ENCODE measurements at regions not wholly inside any gene's neighbourhood (a gene's known extent, or its start where the extent isn't known, plus 50 kb on each side); places are given as distances from the start of the nearest gene placed in this dataset.
"Not testable (repeated sequence)": the region's sequence is repeated elsewhere in the genome, so short reads cannot be mapped to it uniquely, and the experiment has no call there.

DNA sequence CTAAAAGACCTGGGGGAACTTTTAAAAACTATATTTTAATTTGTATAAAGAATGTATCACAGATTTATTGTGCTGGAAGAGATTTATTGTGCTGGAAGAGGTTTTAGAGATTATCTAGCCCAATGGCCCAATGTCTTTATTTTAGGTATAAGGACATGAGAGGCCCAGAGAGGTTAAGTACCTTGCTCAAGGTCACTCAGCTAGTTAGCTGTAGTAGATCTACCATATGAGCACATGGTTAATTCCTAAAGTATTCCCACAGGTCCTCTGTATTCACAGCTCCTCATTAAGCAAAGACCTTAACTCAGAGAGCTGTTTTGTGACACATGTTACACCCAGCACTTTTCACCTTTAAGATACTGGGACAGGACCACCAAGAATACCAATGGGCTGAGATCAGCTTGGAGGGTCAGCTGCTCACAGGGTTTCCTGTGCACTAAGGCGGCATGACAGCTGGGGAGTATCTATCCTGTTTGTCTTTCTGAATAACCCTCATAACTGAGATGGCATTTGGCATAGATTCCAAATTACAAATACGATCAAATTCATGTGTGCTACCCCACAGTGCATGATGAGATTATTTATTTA, 143.1 kb upstream of the TBL1XR1 start:
- DNase-seq: no peak

DNA sequence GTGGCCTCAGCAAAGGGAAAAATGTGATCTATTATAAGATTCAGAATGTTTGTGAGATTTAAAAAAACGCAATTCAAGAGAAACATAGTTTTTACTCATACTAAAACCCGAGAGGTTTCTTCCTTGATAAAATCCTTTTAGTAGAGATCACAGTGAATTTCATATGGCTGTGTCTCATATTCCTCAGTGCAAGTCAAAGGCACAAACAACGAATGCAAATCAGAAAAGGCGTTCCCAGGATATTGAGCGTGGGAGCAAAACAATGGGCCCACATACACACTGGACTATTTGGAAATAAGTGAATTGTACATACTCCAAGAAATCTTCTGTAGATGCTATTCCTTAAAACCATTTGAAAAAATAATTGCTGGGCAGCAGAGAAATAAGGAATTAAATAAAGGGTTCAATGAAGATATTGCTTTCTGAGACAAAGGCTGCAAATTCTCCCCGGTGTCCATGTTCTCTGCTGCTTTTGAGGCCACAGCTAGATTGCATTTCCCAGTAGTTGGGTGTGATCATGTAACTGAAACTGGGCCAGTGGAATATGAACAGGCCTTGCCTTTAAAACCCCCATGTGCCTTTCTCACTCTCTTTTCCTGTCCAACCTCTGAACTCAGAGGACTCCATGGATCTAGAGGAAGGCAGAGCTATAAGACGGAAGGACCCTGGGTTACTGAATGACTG, 144.6 kb upstream of the TBL1XR1 start:
- no peak for DNase-seq

DNA sequence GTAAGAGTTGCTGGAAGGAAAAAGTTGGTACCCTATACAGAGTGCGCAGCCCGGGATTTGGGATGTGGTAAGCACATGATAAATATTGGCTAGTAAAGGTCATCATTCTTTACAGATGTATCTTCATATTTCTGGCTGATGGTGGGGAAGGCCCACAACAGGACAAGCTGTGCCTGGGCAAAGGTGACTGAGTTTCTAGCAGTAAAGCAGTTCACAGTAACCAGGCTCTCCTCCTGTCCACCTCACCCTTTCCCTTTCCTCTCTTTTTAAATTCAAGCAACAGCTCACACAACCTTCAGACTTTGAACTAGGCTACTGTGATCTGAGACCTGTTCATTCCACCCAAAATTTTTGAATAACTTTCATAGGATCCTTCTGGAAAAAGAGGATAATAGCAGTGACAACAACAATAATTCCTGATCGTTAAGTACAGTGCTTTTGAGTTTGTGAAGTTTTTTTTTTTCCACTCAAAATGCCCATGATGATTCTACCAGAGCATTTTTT, 145.9 kb upstream of the TBL1XR1 start:
- no peak for DNase-seq

DNA sequence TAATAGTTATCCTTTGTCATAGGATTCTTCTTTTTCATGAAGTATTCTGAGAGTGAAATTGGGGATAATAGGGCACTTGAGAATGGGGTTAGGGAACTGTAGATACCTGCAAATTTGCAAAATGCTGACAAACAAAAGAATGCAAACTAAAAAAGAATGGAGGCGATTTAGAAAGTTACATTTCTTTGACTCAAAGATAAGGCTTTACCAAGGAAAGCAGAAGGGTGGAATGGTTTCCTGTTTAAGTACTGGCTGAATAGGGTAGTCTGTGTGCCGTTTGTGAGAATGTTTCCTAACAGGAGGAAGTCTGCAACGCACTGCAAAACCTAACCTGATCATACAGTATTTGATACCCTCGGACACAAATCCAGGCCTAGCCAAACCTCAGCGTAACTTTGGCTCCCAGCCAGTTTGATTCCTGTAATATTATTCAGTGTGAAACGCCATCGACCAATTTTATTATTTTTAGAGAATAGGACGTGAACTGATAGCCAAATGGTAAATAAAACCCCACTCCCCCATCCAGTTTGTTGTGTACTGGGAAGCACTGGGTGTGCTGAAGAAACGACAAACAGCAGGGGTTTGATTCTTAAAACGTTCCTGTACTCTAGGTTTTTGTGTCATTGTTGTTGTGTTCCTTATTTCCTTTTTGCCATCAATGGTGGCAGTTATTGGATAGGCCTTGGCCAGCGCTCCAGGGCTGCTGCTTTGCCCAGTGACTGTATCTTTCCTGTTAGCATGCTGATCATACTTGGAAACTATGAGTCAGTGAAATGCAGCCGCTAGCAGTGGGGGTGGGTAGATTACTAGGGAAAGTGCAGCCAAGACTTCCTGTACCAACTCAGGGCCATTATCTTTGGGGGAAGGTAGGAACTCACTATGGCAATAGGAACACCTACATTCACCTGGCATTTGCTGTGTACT, 148.0 kb upstream of the TBL1XR1 start:
- peak; percentile 74 for DNase-seq

DNA sequence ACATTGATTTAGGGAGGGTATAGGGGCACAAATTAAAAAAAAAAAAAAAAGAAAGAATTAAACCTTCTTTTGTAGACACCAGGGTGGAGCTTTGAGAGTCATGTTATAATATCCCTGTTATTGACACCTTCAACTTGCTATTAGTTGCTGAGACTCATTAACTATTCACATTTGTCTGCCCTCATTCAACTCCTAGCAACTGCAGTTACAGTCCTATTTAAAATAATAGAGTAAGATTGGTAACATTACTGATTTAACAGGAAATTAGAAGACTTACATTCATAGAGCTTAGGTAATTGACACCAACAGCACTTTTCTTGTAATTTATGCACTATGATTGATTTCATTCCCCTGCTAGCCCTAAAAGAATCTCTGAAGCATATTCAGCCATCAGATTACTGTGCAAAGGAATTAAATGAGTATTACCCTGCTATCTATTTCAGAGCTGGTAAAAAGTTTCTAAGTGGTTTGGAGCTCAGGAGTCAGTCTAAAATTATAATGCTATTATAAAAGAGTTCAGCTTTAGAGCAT, 148.8 kb upstream of the TBL1XR1 start:
- DNase-seq: no peak

DNA sequence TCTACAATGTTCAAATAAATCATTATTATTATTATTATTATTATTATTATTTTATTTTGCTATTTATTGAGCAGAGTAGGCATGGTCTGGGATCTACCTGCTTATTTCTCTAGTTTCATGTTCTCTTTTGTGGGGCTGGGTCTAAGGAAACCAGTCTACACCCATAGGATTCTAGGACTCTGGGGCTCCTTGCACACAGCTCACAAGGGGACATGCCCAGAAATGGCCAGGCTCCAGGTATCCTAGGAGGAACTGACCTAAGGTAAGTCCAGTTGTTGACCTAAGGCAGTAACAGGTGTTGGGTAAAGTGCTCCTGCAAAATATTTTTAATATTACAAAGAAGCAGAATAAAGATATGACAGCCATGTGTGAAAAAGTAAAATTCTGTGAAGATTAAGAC, 149.6 kb upstream of the TBL1XR1 start:
- DNase-seq: no peak

DNA sequence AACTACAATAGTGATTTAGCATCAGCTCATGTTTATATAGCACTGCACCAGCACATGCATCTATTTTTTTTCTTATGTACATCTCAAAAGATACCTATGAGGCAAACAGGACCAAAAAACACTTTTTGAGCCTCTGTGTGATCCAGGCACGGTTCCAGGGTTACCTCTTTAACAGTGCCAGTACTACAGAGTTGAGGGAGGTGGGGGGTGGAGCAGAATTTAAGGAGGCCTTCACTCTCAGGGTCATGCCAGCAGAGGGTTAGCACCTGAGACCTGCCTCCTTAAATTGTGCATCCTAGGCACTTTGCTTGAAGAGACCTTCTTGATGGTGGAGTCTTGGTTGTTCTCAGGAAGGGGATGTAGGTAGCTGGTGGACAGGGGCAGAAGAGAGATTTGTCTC, 150.3 kb upstream of the TBL1XR1 start:
- no peak for DNase-seq

DNA sequence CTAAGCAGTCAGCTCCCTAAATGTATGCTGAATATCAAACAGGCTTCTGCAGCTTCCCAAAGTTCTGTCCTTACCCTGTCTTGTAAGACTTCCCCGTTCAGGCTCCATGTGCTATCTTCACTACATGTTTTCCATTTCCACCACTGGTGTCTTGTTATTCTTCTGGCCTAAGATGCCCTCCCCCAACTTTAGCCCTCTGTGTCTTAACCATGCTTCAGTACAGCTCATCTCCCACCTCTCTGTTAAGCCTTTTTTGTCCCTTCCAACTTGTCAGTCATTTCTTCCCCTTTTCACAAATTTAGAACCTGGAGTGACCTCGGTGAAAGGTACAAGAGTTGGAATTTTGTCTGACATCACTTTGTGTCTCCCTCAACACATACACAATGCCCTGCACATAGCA, 151.7 kb upstream of the TBL1XR1 start:
- no peak for DNase-seq

DNA sequence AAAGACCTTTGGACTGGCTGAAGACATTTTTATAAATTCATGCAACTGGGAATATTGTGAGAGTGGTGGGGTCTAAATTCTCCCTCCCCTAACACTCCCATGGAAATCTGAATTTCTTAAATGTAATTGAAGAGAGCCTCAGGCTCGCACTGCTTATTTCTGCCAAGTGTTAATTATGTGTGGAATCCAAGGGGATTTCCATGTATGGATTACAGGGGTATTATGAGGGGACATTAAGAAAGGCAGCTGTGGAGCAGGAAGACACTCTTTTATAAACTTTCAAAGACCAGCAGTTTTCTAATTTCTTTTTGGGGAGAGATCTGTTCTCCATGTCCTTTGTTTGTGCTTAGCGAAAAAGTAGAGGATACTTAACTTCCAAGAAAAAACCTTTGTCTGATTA, 152.1 kb upstream of the TBL1XR1 start:
- no peak for DNase-seq

DNA sequence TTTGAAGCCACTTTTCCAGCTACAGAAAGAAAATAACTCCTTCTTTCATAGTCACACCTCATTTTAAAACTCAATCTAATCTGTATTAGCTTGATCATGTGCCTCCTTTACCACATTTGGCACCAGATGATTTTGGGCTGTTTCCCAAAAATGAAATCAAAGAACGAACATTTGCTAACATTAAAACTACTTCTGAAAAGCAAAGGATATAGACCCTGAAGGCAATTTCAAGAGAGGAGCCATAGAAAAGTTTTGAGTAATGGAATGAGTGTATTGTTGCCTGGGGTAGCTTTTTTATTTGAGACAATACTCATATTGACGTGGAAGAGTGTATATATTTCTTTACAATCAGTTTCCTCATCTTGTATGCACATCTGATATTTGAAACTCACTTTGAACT, 152.8 kb upstream of the TBL1XR1 start:
- DNase-seq: no peak

DNA sequence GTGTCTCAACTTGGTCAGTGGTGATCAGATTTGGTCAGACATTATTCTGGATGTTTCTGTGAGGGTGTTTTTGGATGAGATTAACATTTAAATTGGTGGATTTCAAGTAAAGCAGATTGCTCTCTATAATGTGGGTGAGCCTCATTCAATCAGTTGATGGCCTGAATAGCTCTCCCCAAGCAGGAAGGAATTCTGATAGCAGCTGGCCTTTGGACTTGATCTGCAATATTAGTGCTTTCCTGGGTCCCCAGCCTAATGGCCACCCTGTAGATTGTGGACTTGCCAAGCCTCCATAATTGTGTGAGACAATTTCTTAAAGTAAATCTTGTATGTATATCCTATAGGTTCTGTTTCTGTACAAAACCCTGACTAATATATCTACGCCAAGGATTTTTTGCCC, 153.9 kb upstream of the TBL1XR1 start:
- no peak for DNase-seq

DNA sequence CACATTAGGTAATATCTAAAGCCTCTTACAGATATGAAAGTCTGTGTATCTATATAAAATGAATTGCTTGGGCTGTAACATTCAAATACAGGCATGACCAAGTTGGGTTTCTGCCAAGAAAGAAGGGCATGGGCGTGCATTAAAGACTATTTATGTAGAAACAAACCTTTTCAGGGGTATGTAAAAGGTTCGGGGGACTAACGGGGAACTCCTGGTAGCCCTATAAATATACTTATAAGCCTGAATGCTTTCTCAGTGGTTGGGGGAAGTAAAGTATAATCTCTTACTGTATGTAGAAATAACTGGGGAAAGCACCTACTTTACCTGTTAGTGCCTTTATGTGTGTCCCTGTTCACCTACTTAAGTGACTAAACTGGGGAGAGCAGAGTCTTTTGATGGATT, 154.5 kb upstream of the TBL1XR1 start:
- DNase-seq: no peak

DNA sequence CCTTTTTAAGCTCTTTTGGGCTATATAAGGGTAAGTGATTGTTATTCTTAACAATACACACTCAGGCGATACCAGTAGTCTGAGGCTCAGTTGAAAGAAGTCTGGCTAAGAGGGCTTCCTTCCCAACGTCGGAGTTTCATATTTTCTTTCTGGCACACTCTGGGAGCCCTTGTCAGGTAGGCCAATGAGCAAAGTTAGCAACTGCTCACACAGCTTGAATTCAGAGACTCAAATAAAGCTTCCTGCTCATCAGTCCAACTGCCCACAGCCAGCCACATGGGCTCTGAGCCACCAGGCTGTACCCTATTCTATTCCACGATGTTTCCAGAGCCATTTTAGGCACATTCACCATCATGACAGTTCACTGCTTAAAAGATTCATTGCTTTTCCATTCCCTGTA, 155.1 kb upstream of the TBL1XR1 start:
- no peak for DNase-seq

DNA sequence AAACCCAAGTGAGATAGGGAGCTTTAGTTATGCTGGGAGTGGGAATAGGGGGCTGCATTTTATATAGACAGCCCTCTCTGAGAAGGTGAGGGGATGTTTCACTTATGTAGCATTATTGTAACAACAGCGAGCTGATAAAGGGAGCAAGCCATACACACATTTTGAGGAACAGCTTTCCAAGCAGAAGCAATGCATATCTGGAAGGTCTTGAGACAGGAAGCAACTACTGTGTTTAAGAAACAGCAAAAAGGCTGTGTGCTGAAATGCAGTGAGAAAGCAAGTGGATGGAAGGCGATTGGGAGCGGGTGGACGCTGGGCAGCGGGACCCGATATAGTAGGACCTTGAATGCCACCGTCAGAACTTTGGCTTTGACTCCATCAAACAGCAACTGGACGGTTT, 155.9 kb upstream of the TBL1XR1 start:
- no peak for DNase-seq

DNA sequence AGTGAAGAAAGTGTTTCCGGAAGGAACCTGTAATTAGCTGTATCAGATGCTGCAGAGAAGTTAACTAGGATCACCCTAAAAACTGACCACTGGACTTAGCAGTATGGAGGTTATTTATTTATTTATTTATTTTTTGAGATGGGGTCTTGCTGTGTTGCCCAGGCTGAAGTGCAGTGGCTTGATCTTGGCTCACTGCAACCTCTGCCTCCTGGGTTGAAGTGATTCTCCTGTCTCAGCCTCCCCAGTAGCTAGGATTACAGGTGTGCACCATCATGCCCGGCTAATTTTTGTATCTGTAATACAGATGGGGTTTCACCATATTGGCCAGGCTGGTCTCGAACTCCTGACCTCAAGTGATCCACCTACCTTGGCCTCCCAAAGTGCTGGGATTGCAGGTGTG, 156.6 kb upstream of the TBL1XR1 start:
- not testable (repeated sequence) for DNase-seq

DNA sequence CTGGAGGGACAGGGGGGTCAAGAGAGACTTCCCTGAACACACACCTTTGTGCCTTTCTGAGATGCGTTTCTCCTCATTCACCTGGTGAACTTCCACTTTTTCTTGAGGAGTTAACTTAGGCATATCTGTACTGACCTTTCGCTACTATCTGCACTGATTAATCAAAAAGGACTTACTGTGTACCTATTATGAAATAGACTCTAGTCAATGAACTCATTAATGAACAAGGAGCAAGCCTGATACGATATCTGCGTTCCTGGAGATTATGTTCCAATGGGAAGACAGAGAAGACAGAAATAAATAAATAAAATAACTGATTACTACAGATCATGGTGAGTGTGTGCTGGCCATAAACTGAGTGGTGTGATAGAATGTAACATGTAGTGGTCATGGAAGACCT, 157.2 kb upstream of the TBL1XR1 start:
- DNase-seq: no peak

DNA sequence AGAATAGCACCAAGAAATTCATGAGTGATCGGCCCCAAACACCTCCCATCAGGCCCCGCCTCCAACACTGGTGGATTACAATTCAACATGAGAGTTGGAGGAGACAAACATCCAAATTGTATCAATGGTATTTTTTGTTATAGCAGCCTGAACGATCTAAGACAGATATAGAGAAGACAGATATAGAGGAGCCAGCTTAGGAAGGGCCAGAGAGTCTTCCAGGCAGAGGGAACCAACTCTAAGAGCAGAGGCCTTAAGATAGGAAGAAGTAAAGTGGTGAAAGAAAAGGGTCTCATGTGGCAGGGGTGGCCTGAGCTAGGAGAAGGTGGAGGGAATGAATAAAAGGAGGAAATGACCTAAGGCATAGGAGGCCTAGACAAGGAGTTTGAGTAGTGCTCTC, 158.8 kb upstream of the TBL1XR1 start:
- no peak for DNase-seq

DNA sequence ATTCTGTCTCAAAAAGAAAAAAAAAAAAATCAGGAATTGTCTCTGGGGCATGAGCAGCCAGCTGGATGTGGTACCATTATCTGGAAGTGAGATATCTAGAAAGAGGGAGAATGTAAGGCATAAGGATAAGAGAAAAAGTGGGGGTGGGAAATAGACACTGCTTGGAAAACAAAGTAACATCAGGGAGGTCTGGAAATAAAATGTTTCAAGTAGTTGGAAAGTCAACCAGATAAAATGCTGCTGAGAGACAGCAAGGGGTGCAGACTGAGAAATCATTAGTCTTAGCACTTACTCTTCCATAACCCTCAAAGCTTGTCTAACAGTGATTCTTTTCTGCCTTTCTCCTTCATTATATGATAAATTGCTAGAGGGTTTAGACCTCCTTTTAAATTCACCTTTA, 159.7 kb upstream of the TBL1XR1 start:
- DNase-seq: no peak

DNA sequence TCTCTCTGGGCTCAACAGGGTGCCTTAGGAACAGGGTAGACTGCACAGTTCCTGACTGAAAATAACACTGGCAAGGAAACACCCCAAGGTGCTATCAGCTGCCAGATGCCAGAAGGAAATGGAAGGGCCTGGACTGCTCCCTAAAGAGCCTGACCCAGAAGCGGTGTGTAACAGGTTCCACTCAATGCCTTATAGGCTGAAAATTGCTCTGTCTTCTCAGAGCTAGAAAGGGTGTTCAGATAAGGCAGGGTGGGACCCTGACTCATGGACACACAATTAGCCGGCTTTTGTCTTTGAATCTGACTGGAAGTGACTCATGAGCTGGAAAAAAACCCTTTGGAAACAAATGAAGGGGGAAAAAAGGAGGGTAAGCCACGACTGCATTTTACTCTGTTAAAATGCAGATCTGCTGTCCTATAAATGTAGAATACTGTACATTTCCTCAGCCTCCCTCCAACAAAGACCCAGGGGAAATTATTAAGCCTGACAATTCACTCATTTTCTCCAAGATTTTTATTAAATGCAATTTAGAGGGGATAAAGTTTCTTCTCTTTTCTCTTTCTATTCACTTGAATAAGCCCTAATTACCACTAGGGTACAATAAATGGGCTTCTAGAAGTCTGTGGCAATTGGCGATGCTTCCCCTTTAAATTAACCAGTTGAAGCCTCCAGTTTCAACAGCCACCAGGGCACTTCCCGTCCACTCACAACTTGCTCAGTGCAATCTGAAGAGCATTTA, 160.2 kb upstream of the TBL1XR1 start:
- no peak for DNase-seq

DNA sequence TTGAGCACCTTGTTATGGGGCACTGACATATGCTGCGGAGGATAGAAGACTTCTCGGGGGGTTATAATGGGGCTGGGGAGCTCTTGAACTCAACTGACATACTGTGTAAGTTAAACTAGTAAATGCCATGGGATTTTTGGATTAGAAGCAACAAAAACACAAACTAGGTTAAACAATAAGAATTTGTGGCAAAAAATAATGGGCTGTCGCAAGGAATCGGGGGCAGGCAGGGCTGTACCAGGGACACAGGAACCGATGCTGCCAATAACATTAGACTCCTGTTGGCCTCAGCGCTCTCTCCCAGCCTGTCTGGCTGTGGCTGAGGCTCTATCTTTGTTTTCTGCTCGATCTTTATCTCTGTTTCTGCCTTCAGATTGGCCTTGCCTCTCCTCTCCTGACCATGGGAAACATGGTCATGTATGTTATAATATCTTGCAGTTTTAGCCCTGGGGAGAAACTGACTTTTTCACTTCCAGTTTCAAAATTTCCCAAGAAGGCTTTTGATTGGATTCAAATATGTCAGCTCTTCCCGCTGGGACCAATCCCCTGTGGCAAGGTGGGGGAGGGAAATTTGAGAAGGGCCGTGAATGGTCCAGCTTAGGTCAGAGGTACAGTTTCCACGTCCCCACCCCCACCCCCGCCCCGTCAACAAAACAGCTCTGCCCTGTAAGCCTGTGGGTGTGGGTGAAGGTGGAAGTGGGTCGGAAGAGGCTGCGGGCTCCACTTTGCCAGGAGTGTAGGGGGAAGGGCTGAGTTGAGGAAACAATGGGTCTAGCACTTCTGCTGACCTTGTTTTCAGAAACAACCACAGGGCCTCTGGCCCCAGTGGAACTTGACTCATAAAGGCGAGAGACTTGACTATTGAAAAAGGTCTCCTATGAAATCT, 161.1 kb upstream of the TBL1XR1 start:
- DNase-seq: no peak

DNA sequence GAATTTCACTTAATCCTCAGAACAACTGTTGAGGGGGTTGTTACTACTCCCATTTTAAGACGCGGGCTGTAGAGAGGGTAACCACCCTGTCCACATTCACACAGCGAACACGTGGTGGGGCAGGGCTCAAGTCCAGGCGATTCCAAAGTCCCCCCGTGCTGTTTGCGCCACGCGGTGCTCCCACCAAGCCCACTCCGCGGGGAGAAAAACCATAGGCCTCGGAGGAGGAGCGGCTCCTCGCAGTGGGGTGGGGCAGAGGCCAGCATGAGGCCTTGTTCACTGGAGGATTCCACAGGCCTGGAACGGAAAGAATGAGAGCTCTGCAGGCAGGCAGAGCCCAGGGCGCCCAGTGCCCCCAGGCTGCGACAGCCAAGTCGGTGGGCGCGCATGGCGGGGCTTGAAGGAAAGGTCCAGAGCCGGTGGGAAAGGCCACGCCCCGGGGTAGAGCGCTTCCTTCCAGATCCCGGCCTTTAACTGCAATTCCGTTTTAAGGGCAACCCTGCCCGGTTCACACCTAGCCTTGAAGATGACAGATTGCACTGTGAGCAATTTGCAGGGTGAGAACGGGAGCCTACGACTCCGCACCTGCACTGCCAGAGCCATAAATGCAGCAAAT, 161.8 kb upstream of the TBL1XR1 start:
- peak; percentile 35 for DNase-seq
